Activated T-helper 17 cell treated with anti-CD3 and anti-CD28 coated beads, Interleukin-2, amount 50 U/mL, for 72 hours (primary cell): ENCODE measurements at regions not wholly inside any gene's neighbourhood (a gene's known extent, or its start where the extent isn't known, plus 50 kb on each side); places are given as distances from the start of the nearest gene placed in this dataset.
"Not testable (repeated sequence)": the region's sequence is repeated elsewhere in the genome, so short reads cannot be mapped to it uniquely, and the experiment has no call there.

Experiments
- ATAC-seq: fragments of 150-1000 bp; cut with Tn5 transposase; replicated peaks from 2 replicates; pipeline ENCODE4 v1.10.0; 2021; ENCODE audit warnings: mild to moderate bottlenecking, moderate library complexity
- H3K27ac Mint-ChIP-seq: one replicate; pipeline ENCODE4 v1.8.0; 2022; ENCODE audit warnings: mixed read lengths
- H3K27me3 Mint-ChIP-seq: one replicate; pipeline ENCODE4 v1.8.0; 2022; ENCODE audit warnings: mixed read lengths
- H3K36me3 Mint-ChIP-seq: one replicate; pipeline ENCODE4 v1.8.0; 2022; ENCODE audit warnings: low read depth, mild to moderate bottlenecking, mixed read lengths
- H3K4me1 Mint-ChIP-seq: one replicate; pipeline ENCODE4 v1.8.0; 2022; ENCODE audit warnings: mixed read lengths
- H3K4me3 Mint-ChIP-seq: one replicate; pipeline ENCODE4 v1.8.0; 2022; ENCODE audit warnings: mild to moderate bottlenecking, mixed read lengths
- H3K9me3 Mint-ChIP-seq: one replicate; pipeline ENCODE4 v1.8.0; 2022; ENCODE audit warnings: mixed read lengths

- H3K4me3 Mint-ChIP-seq = no peak overlapping the region
- ATAC-seq = no peak
- H3K27ac Mint-ChIP-seq = no peak overlapping the region
- H3K9me3 Mint-ChIP-seq = peaks cover 15% of the 10 kb centered on the region
- no peaks in the 10 kb centered on the region for H3K27me3 Mint-ChIP-seq
- H3K36me3 Mint-ChIP-seq = no peaks in the 10 kb centered on the region
- no peaks in the 10 kb centered on the region for H3K4me1 Mint-ChIP-seq
Observed at GRCh38 chr1:190832511-190832910, 354.8 kb upstream of the BRINP3 start.

GRCh38 chr1:190835658-190836057, 358.0 kb upstream of the BRINP3 start:
- no peak overlapping the region for H3K27ac Mint-ChIP-seq
- no peaks in the 10 kb centered on the region for H3K36me3 Mint-ChIP-seq
- H3K27me3 Mint-ChIP-seq = no peaks in the 10 kb centered on the region
- no peak overlapping the region for H3K4me3 Mint-ChIP-seq
- no peak for ATAC-seq
- peaks cover 16% of the 10 kb centered on the region for H3K9me3 Mint-ChIP-seq
- no peaks in the 10 kb centered on the region for H3K4me1 Mint-ChIP-seq

GRCh38 chr1:190837200-190837599, 359.5 kb upstream of the BRINP3 start:
- not testable (repeated sequence) for ATAC-seq, H3K27me3 Mint-ChIP-seq, H3K27ac Mint-ChIP-seq, H3K4me1 Mint-ChIP-seq, H3K36me3 Mint-ChIP-seq, H3K4me3 Mint-ChIP-seq
- H3K9me3 Mint-ChIP-seq = peaks cover 15% of the 10 kb centered on the region

- Mint-ChIP-seq H3K27ac (no peak overlapping the region), H3K4me3 (no peak overlapping the region), H3K4me1 (no peaks in the 10 kb centered on the region), H3K36me3 (no peaks in the 10 kb centered on the region), H3K9me3 (peaks cover 15% of the 10 kb centered on the region), H3K27me3 (no peaks in the 10 kb centered on the region)
- no peak for ATAC-seq
Observed at GRCh38 chr1:190837888-190838287, 360.2 kb upstream of the BRINP3 start.

- H3K9me3 Mint-ChIP-seq = peaks cover 3% of the 10 kb centered on the region
- no peaks in the 10 kb centered on the region for H3K27me3 Mint-ChIP-seq
- H3K36me3 Mint-ChIP-seq = no peaks in the 10 kb centered on the region
- no peak overlapping the region for H3K4me3 Mint-ChIP-seq
- no peak overlapping the region for H3K27ac Mint-ChIP-seq
- H3K4me1 Mint-ChIP-seq = no peaks in the 10 kb centered on the region
- ATAC-seq = no peak
Observed at GRCh38 chr1:190847166-190847565, 369.5 kb upstream of the BRINP3 start.

- ATAC-seq = no peak
- Mint-ChIP-seq H3K27me3 (no peaks in the 10 kb centered on the region), H3K4me1 (no peaks in the 10 kb centered on the region), H3K27ac (no peak overlapping the region), H3K4me3 (no peak overlapping the region), H3K9me3 (peaks cover 8% of the 10 kb centered on the region), H3K36me3 (no peaks in the 10 kb centered on the region)
Observed at GRCh38 chr1:190849346-190849745, 371.7 kb upstream of the BRINP3 start.

GRCh38 chr1:190852611-190853010, 374.9 kb upstream of the BRINP3 start:
- no peak overlapping the region for H3K4me3 Mint-ChIP-seq

GRCh38 chr1:190858140-190858539, 380.5 kb upstream of the BRINP3 start:
- Mint-ChIP-seq H3K9me3 (peaks cover 41% of the 10 kb centered on the region), H3K4me3 (no peak overlapping the region), H3K27me3 (no peaks in the 10 kb centered on the region), H3K36me3 (no peaks in the 10 kb centered on the region), H3K4me1 (no peaks in the 10 kb centered on the region), H3K27ac (no peak overlapping the region)
- no peak for ATAC-seq

More at GRCh38 chr1:190852611-190853010, 374.9 kb upstream of the BRINP3 start:
- Mint-ChIP-seq H3K27ac (no peak overlapping the region), H3K36me3 (no peaks in the 10 kb centered on the region), H3K27me3 (no peaks in the 10 kb centered on the region), H3K4me1 (no peaks in the 10 kb centered on the region), H3K9me3 (peaks cover 23% of the 10 kb centered on the region)
- no peak for ATAC-seq

GRCh38 chr1:190864013-190864641, 386.5 kb upstream of the BRINP3 start:
- Mint-ChIP-seq H3K9me3 (peaks cover 16% of the 10 kb centered on the region), H3K4me3 (no peak overlapping the region), H3K27ac (no peak overlapping the region), H3K36me3 (no peaks in the 10 kb centered on the region), H3K4me1 (no peaks in the 10 kb centered on the region), H3K27me3 (no peaks in the 10 kb centered on the region)
- no peak for ATAC-seq

GRCh38 chr1:190880352-190880751, 402.7 kb upstream of the BRINP3 start:
- Mint-ChIP-seq H3K4me1 (no peaks in the 10 kb centered on the region), H3K27me3 (no peaks in the 10 kb centered on the region), H3K9me3 (no peaks in the 10 kb centered on the region), H3K4me3 (no peak overlapping the region), H3K36me3 (no peaks in the 10 kb centered on the region), H3K27ac (no peak overlapping the region)
- ATAC-seq = no peak

- Mint-ChIP-seq H3K36me3 (no peaks in the 10 kb centered on the region), H3K27ac (no peak overlapping the region), H3K9me3 (no peaks in the 10 kb centered on the region), H3K4me1 (no peaks in the 10 kb centered on the region), H3K27me3 (no peaks in the 10 kb centered on the region), H3K4me3 (no peak overlapping the region)
- no peak for ATAC-seq
Observed at GRCh38 chr1:190881064-190881463, 403.4 kb upstream of the BRINP3 start.

- no peak for ATAC-seq
- peaks cover 10% of the 10 kb centered on the region for H3K9me3 Mint-ChIP-seq
- no peaks in the 10 kb centered on the region for H3K4me1 Mint-ChIP-seq
- H3K36me3 Mint-ChIP-seq = no peaks in the 10 kb centered on the region
- no peaks in the 10 kb centered on the region for H3K27me3 Mint-ChIP-seq
- H3K4me3 Mint-ChIP-seq = no peak overlapping the region
- no peak overlapping the region for H3K27ac Mint-ChIP-seq
Observed at GRCh38 chr1:190897233-190897632, 419.6 kb upstream of the BRINP3 start.

- no peak overlapping the region for H3K4me3 Mint-ChIP-seq
- no peaks in the 10 kb centered on the region for H3K27me3 Mint-ChIP-seq
- H3K9me3 Mint-ChIP-seq = peaks cover 9% of the 10 kb centered on the region
- H3K4me1 Mint-ChIP-seq = no peaks in the 10 kb centered on the region
- ATAC-seq = no peak
- no peak overlapping the region for H3K27ac Mint-ChIP-seq
- H3K36me3 Mint-ChIP-seq = no peaks in the 10 kb centered on the region
Observed at GRCh38 chr1:190904091-190904695, 426.5 kb upstream of the BRINP3 start.

GRCh38 chr1:190906206-190906725, 428.6 kb upstream of the BRINP3 start:
- Mint-ChIP-seq H3K4me1 (no peaks in the 10 kb centered on the region), H3K36me3 (no peaks in the 10 kb centered on the region), H3K9me3 (peaks cover 3% of the 10 kb centered on the region), H3K27ac (no peak overlapping the region), H3K27me3 (no peaks in the 10 kb centered on the region), H3K4me3 (no peak overlapping the region)
- ATAC-seq = no peak

GRCh38 chr1:190908246-190908645, 430.6 kb upstream of the BRINP3 start:
- no peaks in the 10 kb centered on the region for H3K36me3 Mint-ChIP-seq
- no peak overlapping the region for H3K27ac Mint-ChIP-seq
- no peaks in the 10 kb centered on the region for H3K27me3 Mint-ChIP-seq
- no peaks in the 10 kb centered on the region for H3K4me1 Mint-ChIP-seq
- ATAC-seq = no peak
- H3K4me3 Mint-ChIP-seq = no peak overlapping the region
- H3K9me3 Mint-ChIP-seq = peaks cover 11% of the 10 kb centered on the region
